ENCODE measurements at regions not wholly inside any gene's neighbourhood (a gene's known extent, or its start where the extent isn't known, plus 50 kb on each side); places are given as distances from the start of the nearest gene placed in this dataset.
"Not testable (repeated sequence)": the region's sequence is repeated elsewhere in the genome, so short reads cannot be mapped to it uniquely, and the experiment has no call there.

DNA sequence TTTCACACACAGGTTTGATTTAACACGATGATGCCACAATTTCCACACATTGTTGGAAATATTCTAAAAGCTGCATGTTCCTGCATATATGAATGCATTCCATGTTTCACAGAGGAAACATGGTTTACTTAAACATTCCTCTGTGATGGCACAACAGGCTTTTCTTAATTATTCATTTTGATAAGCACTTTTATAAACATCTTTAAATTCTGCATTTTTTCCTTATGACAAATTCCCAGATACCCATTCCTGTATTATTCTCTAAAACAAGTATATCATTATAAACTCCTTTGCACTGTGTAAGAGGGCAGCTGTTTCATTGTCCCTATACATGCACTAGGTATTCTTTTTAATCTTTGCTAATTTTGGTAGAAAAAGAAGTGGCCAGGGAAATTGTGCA lies 532.3 kb downstream of the SOX6 start:
- DNase-seq: no peak

DNA sequence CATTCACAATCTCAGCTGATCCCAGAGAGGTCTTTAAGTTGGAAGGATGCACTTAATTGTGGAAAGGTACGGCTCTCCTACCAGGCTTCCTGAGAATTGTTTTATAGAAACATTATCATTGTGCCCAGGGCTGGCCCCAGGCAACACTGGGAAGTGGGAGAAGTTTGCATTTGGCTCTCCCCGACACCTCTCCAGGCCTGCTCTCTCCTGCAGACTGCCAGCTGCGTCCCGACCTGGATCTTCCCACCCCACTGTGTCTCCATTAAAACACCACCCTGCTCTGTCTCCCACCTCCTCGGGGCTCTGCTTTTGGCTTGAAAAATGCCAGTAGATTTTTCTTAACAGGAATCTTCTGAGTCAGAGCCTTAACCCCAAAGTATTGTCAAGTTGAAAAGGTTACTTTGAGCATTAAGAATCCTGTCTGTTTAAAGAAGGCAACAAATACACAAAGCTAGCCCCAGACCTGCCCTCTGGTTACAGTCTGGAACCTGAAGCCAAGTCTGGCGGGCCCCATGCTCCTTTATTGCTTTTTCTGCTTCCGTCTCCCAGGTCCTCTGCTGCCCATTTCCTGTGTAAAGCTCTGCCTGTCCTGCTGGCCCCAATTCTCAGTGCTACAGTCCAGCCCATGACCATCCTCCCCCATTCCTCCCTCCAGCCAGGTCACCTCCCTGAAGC lies 530.2 kb downstream of the SOX6 start:
- DNase-seq: no peak

DNA sequence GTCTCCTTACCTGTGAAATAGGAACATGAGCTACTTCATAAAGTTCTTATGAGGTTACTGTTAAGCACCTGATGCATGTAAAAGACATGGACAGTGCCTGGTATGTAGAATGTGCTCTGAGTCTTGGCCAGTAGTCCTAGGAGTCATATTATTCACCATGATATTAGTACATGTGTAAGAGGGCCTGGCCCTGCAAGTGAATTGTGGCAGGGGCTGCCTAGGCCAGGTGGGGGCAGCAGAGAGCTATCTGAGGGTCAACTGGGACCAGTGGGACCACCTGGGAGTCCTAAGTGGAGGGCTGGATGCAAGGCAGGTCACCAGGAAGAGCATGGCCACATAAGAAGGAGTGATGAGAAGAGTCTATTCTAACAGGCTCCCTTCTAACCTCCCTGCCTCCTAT lies 529.5 kb downstream of the SOX6 start:
- no peak for DNase-seq

DNA sequence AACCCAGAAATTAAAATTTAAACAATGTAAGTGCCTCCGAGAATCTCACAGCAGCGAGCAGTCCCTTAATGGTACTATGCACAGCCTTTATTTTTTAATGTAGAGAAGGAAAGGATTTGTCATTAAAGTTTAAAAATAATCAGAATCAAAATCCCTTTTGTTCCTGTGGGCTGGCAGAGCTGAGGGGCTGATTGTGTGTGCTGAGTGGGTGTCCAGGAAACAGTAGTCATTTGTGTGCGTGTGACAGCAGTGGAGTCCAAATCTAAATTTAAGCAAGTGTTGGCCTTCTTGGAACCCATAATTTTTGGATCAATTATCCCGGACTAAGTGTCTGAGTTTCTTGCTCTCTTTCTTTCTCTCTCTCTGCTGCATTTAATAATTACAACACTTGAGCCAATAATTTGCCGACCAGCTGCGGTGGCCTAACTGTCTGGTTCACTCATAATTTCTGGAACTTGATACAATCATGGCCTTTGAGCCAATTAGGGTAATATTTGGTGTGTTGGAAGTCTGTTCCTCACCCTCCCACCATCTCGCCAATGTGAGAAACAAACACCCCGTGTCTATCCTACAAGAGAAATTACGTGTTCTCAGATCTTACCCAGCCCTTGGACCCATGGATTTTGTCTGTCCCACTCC lies 528.0 kb downstream of the SOX6 start:
- no peak for DNase-seq

DNA sequence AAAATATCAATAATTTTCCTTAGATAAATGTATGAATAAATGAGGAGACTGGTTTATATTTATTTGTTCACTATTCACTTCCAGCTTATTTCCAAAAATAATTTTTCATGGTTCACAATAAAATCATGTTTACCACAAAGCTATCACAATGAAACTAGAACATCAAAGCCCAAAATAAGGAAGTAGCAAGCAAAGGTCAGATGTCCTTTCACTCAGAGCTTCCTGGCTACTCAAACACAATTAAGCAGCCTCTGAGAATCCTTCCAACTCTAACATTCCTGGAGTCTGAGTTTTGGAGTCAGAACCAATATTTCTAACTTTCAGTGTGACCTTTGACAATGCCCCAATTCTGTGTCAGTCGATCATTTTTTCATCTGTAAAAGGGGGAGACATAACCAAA lies 527.0 kb downstream of the SOX6 start:
- DNase-seq: no peak

DNA sequence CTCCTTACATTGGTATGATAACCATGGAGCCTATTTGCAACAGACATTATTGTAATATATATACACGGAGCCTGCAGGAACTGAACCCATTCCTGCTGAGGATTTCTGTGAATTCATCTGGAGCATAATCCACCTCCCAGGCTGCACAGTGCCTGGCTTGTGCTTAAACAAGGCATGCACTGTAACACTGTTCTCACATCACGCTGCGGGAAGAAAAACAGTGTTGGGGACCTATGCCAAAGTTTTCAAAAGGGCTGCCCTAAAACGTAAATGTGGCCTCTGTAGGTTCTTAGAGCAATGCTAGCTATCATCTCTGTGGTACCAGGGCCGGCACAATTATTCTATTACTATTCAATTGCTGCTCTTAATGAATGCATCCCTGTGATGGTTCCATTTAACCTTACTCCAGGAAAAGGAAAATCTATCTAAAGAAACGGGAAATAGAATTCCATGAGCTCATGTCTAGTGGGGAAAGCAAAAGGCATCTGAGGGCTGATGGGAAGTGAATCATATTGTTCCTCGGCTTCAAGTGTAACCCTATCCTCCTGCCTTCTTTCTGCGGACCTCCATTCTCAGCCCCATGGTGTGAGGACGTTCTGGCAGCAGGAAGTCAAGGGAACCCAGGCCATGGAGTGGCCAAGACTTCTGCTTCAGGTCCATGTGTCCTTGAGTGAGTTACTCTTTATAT lies 525.5 kb downstream of the SOX6 start:
- DNase-seq: no peak

DNA sequence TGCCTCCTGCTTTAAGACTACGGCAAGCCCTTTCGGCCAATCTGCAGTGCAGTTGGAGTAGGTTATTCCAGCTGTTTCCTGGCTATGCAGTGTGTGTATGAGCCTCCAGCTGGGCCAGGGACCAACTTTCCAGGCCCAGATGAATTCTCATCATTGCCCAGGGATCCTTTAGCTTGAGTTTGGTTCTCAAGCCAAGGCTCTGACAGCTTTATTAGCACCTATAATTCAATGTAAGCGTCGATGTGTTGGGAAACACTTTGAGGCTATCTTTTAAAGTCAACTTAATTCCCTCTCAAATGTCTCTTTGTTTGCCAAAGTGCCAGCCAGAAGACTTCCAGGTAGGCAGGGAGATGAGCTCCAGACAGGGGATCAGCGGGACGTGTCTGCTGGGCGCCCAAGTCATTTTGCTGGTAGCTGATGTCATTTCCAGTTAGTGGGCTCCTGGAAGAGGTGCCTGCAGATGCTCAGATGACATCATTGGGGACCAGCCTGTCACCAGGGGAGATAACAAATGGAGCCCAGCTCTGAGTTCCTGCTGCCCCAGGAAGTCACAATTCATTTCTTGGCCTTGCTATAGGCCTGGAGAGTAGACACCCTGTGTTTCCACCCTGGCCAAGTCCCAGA lies 520.4 kb downstream of the SOX6 start:
- no peak for DNase-seq

DNA sequence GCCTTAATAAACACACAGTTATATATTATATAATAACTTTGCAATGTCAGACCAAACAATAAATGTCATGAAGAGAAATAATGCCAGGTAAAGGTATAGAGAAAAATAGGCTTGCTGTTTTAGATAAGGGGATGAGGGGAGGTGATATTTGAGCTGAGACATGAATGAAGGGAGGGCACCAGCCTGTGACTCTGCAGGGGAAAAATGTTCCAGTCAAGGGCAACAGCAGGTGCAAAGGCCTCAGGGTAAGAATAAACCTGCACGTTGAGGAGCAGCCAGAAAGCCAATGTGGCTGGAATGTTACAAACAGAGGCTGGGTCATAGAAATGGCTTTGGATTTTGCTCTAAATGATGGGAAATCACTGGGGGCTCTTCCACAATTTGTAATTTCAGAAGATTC lies 519.6 kb downstream of the SOX6 start:
- no peak for DNase-seq

DNA sequence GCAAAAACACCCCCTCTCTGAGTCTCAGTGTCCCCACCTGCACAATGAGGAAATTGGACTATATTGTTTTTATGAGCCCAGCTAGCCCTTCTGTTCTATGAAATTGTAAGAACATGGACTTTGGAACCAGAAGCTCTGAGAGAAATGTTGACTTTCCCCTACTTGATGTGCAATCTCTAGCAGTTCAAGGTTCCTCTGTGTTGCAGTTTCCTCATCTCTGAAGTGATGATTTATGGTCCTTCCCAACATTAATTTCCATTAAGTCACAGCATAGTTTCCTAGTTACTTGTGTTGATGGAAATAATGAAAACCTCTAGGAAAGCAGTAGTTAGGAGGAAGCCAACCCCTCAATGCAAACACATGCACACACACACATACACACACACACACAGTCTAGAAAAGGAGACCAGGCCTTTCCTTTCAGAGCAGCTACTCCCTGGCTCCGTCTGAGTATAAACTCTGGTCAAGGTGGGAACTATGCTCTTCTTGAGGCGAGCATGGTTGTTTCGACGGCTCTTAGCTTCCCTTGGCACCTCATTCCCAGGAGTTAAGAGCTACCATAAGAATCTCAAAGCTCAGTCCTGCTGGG lies 518.4 kb downstream of the SOX6 start:
- DNase-seq: no peak

DNA sequence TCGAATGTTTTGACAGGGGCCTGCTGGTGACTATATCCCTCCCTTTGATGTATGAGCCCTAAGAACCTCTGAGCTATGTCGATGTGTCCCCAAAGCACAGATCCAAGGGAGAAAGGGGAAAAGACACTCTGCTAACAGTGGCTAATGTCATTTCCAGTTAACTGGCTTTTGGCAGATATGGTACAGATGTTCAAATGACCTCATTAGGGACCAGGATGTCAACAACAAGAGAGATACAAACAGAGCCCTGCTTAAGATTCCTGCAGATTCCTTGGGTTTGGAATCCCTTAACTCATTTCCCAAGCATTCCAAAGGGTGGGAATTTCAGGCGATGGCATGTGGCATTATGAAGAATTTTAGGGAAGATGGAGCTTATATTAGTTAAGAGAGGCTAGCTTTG lies 517.3 kb downstream of the SOX6 start:
- no peak for DNase-seq

DNA sequence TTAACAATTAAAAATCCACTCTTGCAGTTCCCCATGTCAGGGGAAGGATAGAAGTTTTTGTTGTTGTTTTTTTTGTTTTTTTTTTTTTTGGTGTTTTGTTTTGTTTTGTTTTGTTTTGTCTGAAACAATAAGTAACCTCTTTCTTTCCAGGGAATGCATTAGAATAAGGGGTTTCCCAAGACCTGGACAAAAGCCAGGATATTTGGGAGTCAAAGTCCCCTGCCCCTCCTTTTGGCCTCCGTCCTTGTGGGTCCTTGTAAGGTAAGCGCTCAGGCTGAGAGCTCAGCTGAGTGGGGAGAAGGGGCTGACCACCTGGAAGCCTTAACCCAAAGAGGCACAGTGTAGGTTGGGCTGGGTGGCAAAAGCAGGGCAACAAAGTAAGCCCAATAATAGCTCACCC lies 515.4 kb downstream of the SOX6 start:
- DNase-seq: no peak

DNA sequence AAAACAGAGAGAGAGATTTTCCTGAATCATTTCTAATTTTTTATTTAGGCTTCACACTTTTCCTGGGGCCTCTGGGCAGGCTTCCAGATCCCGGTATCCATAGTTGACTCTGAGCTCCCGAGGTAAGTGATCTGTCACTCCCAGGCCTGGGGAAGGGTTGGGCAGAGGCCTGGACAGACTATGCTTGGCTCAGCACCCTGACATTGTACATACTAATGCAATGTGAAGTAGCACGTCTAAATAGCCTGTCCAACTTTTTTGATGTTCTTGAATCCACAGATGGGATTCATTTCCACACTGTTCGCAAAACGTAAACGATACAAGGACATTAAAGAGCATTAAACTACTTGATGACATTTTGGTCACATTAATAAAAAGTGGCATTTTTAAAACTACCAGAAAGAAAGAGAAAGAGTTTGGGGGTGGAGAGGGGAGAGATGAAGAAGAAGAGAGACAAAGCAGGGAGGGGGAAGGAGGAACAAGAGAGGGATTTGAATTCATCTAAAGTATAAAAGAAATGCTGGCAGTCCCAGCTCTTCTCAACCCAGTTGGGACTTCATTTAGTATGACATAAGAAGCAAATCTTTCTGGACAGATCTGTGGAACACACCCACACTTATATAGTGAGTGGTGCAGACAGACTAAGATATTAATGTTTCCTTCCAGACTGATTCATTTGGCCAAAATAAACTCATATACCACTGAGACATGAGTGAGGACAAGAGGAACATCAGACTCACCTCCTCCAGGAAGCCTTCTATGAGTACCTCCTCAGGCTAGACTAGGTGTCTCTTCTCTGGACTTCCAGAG lies 514.2 kb downstream of the SOX6 start:
- no peak for DNase-seq

DNA sequence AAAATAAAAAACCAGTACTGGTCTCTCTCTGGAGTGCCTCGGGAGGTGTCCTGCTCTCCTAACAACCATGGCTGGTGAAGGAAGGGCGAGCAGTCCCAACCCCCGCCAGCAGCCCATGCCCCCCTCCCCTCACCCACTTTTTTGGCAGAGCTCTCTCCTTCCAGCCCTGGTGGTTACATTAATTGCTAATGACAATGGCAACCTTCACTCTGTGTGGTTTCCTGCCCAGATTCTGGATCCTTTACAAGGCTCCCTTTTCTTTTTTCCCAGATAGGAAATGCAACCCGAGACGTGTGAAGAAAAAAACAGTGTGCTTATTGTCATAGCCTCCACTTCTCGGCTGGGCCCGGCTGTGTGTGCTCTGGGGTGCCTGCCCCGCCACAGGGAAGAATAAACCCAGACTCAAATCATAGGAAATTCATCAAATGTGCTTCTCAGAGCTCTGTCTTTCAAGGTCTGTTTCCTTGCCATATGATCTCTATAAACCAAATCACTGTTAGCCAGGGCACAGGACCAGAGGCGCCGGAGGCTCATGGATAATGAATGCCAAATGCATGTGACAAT lies 513.0 kb downstream of the SOX6 start:
- peak; percentile 61 for DNase-seq

DNA sequence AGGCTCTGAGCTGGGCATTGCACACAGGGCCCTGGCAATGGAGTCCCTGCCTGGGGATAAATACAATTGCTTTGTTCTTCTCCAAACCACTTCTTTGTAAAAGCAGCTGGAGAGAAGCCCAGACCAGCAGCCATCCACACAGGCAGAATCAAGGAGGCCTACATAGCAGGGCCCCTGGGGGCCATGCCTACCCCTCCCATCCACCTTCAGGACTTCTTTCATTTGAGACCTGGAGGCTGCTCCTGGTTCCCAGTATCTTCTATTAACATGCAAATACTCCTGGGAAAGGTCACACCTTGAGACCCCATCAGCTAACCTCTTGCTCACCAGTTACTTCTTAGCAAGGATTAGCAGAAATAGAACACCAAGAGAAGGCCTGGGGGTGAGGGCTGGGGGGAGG lies 511.1 kb downstream of the SOX6 start:
- no peak for DNase-seq

DNA sequence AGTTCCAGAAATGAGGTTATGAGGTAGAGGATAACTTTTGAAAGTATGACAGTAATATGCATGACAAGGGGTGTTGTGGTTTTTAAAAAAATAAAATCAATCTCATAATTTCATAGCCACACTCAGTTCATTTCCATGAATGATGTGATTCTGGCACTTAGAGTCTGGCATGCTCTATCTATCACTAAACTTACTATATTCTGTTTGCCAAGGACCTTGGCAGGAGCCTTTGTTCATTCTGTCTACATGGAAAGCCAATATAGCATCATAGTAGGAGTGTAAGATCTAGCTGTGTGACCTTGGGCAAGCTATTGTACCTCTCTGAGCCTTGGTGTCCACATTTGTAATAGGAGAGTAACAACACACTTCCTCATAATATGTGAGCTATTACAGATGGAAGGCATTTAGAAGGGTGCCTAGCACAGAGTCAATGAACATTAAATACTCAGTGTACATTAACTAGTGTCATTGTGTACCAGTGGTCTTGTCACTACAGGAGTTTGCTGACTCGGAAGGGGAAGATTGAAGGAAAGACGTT lies 507.6 kb downstream of the SOX6 start:
- no peak for DNase-seq

DNA sequence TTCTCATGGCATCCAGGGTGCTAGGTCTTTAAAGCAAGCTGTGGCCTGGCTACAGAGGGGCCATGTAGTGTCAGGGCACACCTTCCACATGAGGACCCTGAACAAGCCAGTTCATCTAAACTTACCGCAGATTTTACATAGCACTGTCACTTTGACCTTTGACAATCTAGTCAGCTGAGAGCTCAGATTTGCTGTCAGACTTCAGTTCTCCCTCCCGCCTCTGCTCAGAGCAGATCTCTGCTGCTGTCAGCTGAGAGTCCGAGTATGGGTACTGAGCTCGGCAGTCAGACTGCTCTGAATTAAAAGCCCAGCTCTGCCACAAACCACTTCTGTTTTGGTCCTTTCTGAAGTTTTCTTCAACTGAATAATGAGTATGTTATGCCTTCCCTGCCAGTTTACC lies 507.1 kb downstream of the SOX6 start:
- no peak for DNase-seq

DNA sequence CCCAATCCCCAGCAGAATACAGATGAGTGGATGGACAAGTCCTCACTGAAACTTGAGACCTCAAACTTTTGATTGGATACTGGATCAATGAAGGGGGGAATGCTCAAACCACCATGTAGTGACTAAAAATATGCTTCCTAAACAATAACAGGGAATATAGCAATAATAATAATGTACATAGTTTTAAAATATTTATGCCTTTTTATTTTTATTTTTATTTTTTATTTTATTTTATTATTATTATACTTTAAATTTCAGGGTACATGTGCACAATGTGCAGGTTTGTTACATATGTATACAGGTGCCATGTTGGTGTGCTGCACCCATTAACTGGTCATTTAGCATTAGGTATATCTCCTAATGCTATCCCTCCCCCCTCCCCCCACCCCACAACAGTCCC lies 506.0 kb downstream of the SOX6 start:
- not testable (repeated sequence) for DNase-seq

DNA sequence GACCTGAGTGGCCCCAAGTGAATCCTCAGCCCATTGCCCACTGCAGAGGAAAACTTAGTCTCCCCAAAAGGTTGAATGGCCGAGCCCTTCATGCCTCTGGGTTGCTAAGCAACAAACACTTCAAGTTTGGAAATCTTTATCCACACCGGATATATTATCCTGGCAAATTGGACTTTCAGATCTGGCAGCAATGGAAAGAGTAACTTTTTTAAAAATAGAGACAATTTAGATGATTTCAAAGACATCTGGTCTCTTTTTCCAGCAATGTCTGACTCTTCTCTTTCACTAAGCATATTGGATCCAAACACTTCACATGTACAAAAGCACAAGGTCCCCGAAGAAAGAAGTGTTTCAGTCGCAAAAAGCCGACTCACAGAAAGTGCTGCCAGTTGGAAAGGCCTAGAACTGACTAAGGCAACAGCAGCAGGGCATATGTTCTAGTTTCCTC lies 505.3 kb downstream of the SOX6 start:
- DNase-seq: peak; percentile 68

DNA sequence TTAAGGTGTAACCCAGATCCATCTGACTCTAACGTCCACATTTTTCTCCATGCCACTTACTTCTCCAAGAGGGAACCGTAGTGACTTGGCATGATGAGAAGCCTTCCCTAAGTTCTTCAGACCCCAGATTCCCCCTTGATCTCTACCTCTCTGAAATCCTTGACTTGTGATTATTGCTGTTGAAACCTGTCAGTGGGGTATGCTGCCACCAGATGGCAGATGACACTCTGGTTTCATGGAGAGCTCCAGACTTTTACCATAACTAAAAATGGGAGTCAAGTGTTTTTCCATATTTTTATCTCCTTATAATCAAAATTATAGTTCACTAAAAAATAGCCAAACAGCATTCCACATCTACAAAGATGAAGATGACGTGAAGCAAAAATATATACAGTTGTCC lies 504.2 kb downstream of the SOX6 start:
- no peak for DNase-seq

DNA sequence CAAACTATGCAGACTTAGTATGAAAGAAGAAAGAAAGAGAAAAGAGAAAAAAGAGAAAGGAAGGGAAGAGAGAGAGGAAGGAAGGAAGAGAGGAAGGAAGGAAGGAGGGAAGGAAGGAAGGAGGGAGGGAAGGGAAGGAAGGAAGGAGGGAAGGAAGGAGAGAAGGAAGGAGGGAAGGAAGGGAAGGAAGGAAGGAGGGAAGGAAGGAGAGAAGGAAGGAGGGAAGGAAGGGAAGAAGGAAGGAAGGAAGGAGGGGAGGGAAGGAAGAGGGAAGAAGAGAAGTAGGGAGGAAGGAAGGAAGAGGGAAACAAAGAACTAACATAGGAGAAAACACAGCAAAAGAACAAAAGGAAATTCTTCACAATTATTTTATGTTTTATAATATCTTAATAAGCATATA lies 502.1 kb downstream of the SOX6 start:
- no peak for DNase-seq

DNA sequence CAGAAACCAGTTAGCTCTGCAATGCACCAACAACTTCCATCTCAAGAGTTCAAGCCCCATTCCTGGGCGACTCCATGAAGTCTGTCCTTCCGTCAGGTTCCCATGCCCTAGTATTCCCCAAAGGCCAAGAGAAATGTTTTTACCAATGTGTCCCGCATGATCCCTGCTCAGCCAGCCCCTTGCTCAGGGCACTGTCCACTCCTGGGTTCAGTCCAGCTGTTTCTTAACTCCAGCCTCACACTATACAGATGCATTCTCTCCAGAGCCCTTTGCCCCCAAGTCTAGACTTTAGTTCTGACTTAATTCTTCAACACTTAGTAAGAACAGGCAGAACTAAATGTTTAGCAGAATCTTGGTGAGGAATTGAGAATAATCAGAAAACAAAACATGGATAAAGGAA lies 497.5 kb downstream of the SOX6 start:
- no peak for DNase-seq

DNA sequence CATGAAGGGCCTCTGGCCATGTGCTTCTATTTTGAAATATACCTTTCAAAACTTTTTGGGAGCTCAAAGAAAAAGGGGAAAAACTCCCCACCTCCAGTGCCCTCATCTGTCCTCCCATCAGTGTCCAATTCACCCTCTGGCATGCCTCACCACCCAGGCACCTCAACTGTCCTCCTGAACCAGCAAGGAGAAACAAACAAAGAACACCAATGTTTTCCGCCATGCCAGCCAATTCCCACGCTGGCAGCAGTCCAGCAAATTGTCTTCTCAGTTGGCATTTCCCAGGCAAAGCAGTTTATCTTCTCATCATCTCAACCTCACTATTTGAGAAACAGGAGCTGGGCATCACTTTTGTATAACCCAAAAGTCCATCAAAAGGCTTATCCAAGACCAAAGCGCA lies 496.9 kb downstream of the SOX6 start:
- no peak for DNase-seq

Measured in right forelimb (tissue), 1 donor.